A549 (cell line): ENCODE measurements at regions not wholly inside any gene's neighbourhood (a gene's known extent, or its start where the extent isn't known, plus 50 kb on each side); places are given as distances from the start of the nearest gene placed in this dataset.
A peak's percentile ranks its signal among the peaks of the same experiment; 100 is the strongest.

Experiments
- ATAC-seq, 2 experiments: fragments of 200-7000 bp in 1 of 2; fragments of >200 bp in 1 of 2; cut with Nextera tagmentation in 1 of 2; cut with Tn5 transposase in 1 of 2; 3 replicates each; pipeline versions ENCODE4 v1.8.0 to v1.9.1; 2018 to 2020; ENCODE audit warnings: mild to moderate bottlenecking in 1 of 2, moderate library complexity in 1 of 2
- CTCF ChIA-PET: fragments of 300-600 bp; sonication (Branson Sonifier 250); formaldehyde crosslinking; extraction: SDS; loops from one replicate; lab custom pipeline; 2021; ENCODE audit warnings: antibody characterized with exemption, inconsistent platforms; lab: Yijun Ruan, JAX
- POLR2A ChIA-PET: fragments of 350-600 bp; formaldehyde crosslinking; extraction: SDS; loops from one replicate; lab custom pipeline; 2021; ENCODE audit warnings: antibody characterized with exemption, inconsistent platforms; lab: Yijun Ruan, JAX
- DNase-seq, 2 experiments: peaks; one replicate each; pipeline versions ENCODE4 v3.0.0 to v3.0.0-alpha.2; 2011 to 2016; ENCODE audit warnings: low read depth in 1 of 2, low spot score in 1 of 2
- FAIRE-seq: peaks from 2 replicates; lab custom pipeline; 2011; peaks lifted over from hg19 to GRCh38; lab: Jason Lieb, UNC
- H3K27ac ChIP-seq, 2 experiments: fragments of >200 bp; sonication (Bioruptor Twin); formaldehyde crosslinking; 3 replicates each; pipeline ENCODE4 v1.5.1; 2016 to 2017
- H3K4me1 ChIP-seq: fragments of >200 bp; sonication (Bioruptor Twin); formaldehyde crosslinking; 3 replicates; pipeline ENCODE4 v1.6.1; 2016
- H3K4me2 ChIP-seq: fragments of >200 bp; sonication (Bioruptor Twin); formaldehyde crosslinking; 3 replicates; pipeline ENCODE4 v1.6.1; 2016
- H3K4me3 ChIP-seq: fragments of >200 bp; sonication (Bioruptor Twin); formaldehyde crosslinking; 3 replicates; pipeline ENCODE4 v1.5.1; 2016
- H3K9me3 ChIP-seq: fragments of >200 bp; sonication (Bioruptor Twin); formaldehyde crosslinking; 3 replicates; pipeline ENCODE4 v1.6.1; 2016
- ATOH8 ChIP-seq: fragments of 250-450 bp; sonication (Bioruptor Pico); IDR thresholded peaks from 2 replicates; pipeline ENCODE4 v1.5.0; 2020; ENCODE audit warnings: low read depth, mild to moderate bottlenecking, moderate library complexity
- BHLHE40 ChIP-seq: IDR thresholded peaks from 2 replicates; pipeline ENCODE4 v1.6.1; 2012; ENCODE audit warnings: low read depth, low read length, inconsistent platforms
- FOSL2 ChIP-seq, 2 experiments: fragments of 450-650 bp in 1 of 2; fragments of >200 bp in 1 of 2; sonication (Bioruptor Twin) in 1 of 2; formaldehyde crosslinking; IDR thresholded peaks; 2 replicates each; pipeline versions ENCODE4 v1.5.0 to v1.6.1; 2016 to 2020; ENCODE audit warnings: mild to moderate bottlenecking in 1 of 2, moderate library complexity in 1 of 2
- FOXS1 ChIP-seq: fragments of 250-450 bp; sonication (Bioruptor Pico); IDR thresholded peaks from 2 replicates; pipeline ENCODE4 v1.5.0; 2020; ENCODE audit warnings: mild to moderate bottlenecking, moderate library complexity
- HES2 ChIP-seq: fragments of >200 bp; sonication (Bioruptor Twin); formaldehyde crosslinking; IDR thresholded peaks from 2 replicates; pipeline ENCODE4 v1.6.1; 2016
- HEYL ChIP-seq: fragments of 250-450 bp; sonication (Bioruptor Pico); IDR thresholded peaks from 2 replicates; pipeline ENCODE4 v1.8.0; 2021; ENCODE audit warnings: mild to moderate bottlenecking, moderate library complexity
- HOXB13 ChIP-seq: fragments of 250-450 bp; sonication (Bioruptor Pico); IDR thresholded peaks from 2 replicates; pipeline ENCODE4 v1.5.0; 2020; ENCODE audit warnings: low read depth, mild to moderate bottlenecking, moderate library complexity
- HOXB5 ChIP-seq: fragments of 250-450 bp; sonication (Bioruptor Pico); IDR thresholded peaks from 2 replicates; pipeline ENCODE4 v1.5.0; 2020; ENCODE audit warnings: mild to moderate bottlenecking, moderate library complexity
- JUN ChIP-seq, 2 experiments: fragments of >200 bp; sonication (Bioruptor Twin); formaldehyde crosslinking; IDR thresholded peaks; 2 replicates in 1 of 2; 3 replicates in 1 of 2; pipeline ENCODE4 v1.6.1; 2016 to 2017
- KDM1A ChIP-seq: fragments of 200-600 bp; sonication (generic); IDR thresholded peaks from 2 replicates; pipeline ENCODE4 v1.6.1; 2016; ENCODE audit warnings: low read depth, mild to moderate bottlenecking
- MAX ChIP-seq: IDR thresholded peaks from 2 replicates; pipeline ENCODE4 v1.6.1; 2012
- MYC ChIP-seq: IDR thresholded peaks from 2 replicates; pipeline ENCODE4 v1.6.1; 2012; ENCODE audit warnings: mild to moderate bottlenecking, inconsistent platforms, low read length, improper control_type of control experiment, borderline replicate concordance
- NFE2L2 ChIP-seq: fragments of 150-350 bp; conservative IDR thresholded peaks from 2 replicates; pipeline ENCODE4 v1.6.1; 2014; ENCODE audit warnings: low read length
- NPAS2 ChIP-seq: fragments of 250-450 bp; sonication (Bioruptor Pico); IDR thresholded peaks from 2 replicates; pipeline ENCODE4 v1.8.0; 2022; ENCODE audit warnings: mild to moderate bottlenecking, moderate library complexity, borderline replicate concordance
- NR3C1 ChIP-seq: fragments of >200 bp; sonication (Bioruptor Twin); formaldehyde crosslinking; IDR thresholded peaks from 3 replicates; pipeline ENCODE4 v1.6.1; 2017
- RARB ChIP-seq: fragments of 250-450 bp; sonication (Bioruptor Pico); IDR thresholded peaks from 2 replicates; pipeline ENCODE4 v1.8.0; 2021; ENCODE audit warnings: mild to moderate bottlenecking, moderate library complexity
- REST ChIP-seq: fragments of 200-600 bp; sonication (generic); IDR thresholded peaks from 2 replicates; pipeline ENCODE4 v1.6.1; 2016; ENCODE audit warnings: antibody characterized with exemption, mild to moderate bottlenecking, moderate library complexity
- SREBF2 ChIP-seq: fragments of 450-650 bp; IDR thresholded peaks from 2 replicates; pipeline ENCODE4 v1.6.1; 2014; ENCODE audit warnings: mild to moderate bottlenecking, moderate library complexity
- TFCP2L1 ChIP-seq: fragments of 250-450 bp; sonication (Bioruptor Pico); IDR thresholded peaks from 2 replicates; pipeline ENCODE4 v1.5.0; 2021; ENCODE audit warnings: mild to moderate bottlenecking
- ZC3H11A ChIP-seq: fragments of 450-650 bp; IDR thresholded peaks from 2 replicates; pipeline ENCODE4 v1.6.1; 2014; ENCODE audit warnings: antibody characterized with exemption, mild to moderate bottlenecking
- ZNF302 ChIP-seq: fragments of 250-450 bp; sonication (Bioruptor Pico); IDR thresholded peaks from 2 replicates; pipeline ENCODE4 v1.9.0; 2021; ENCODE audit warnings: inconsistent platforms, mild to moderate bottlenecking, moderate library complexity
- ZSCAN20 ChIP-seq: fragments of 250-450 bp; sonication (Bioruptor Pico); IDR thresholded peaks from 2 replicates; pipeline ENCODE4 v1.8.0; 2022; ENCODE audit warnings: mild to moderate bottlenecking, moderate library complexity
- WGBS: methylation state at CpG from one replicate; pipeline ENCODE4 v1.1.6; 2017; ENCODE audit errors: missing lambda C conversion rate; 5-methylcytosine and 5-hydroxymethylcytosine counted together

GRCh38 chr17:77287432-77288068 is 146.8 kb downstream of the SEC14L1 start:
- TF ChIP-seq FOXS1 (no peak), HES2 (no peak), ZSCAN20 (peak; percentile 33; the same call in 1 of the 2 replicates), ATOH8 (CRISPR knock-in tag) (0 out of 2 replicates have a peak, but pooled peaks have one; percentile 37), ZNF302 (no peak), HOXB5 (CRISPR knock-in tag) (no peak; the same call in 1 of the 2 replicates), SREBF2 (no peak), JUN (IDR thresholded peaks at IDR 0.05) (peak in 1 of 2 experiments; percentile 37; a peak in 2 of 5 replicates), NFE2L2 (no peak), NPAS2 (CRISPR knock-in tag) (no peak), KDM1A (no peak), ZC3H11A (no peak), RARB (peak; percentile 11; the same call in 1 of the 2 replicates), FOSL2 (IDR thresholded peaks at IDR 0.05) (no peak), FOSL2 (CRISPR knock-in tag; IDR thresholded peaks at IDR 0.05) (no peak), TFCP2L1 (0 out of 2 replicates have a peak, but pooled peaks have one; percentile 52), REST (peak; percentile 38; the same call in 1 of the 2 replicates), MAX (0 out of 2 replicates have a peak, but pooled peaks have one; percentile 48), BHLHE40 (no peak), MYC (0 out of 2 replicates have a peak, but pooled peaks have one; percentile 36), HEYL (no peak), HOXB13 (CRISPR knock-in tag) (peak; percentile 17; the same call in 1 of the 2 replicates), NR3C1 (no peak)
- WGBS, result 4% methylated on average over 11 of the region's 11 CpGs
- Histone ChIP-seq H3K9me3 (no peaks in the 10 kb centered on the region), H3K4me2 (peak overlapping the region; percentile 86), H3K27ac (peak overlapping the region; percentile 91 to 94), H3K4me1 (peaks cover 82% of the 10 kb centered on the region), H3K4me3 (peak overlapping the region; percentile 41)
- POLR2A ChIA-PET, result interaction anchor here (1.1 to 5.3 kb wide), 6 partner anchors 12 to 671 kb away, joined by 3 to 98 read pairs (median 6); partner anchors contain the start of genes SEC14L1 and TNRC6C
- CTCF ChIA-PET, result interaction anchor here (0.8 to 3.7 kb wide), 12 partner anchors 10 to 207 kb away, joined by 3 to 33 read pairs (median 6); no protein-coding TSS in a partner anchor
- DNase-seq (peak; percentile 85 to 95), ATAC-seq (peak; percentile 33 to 51), FAIRE-seq (peak; percentile 82)
